ENCODE measurements at regions not wholly inside any gene's neighbourhood (a gene's known extent, or its start where the extent isn't known, plus 50 kb on each side); places are given as distances from the start of the nearest gene placed in this dataset.

DNA sequence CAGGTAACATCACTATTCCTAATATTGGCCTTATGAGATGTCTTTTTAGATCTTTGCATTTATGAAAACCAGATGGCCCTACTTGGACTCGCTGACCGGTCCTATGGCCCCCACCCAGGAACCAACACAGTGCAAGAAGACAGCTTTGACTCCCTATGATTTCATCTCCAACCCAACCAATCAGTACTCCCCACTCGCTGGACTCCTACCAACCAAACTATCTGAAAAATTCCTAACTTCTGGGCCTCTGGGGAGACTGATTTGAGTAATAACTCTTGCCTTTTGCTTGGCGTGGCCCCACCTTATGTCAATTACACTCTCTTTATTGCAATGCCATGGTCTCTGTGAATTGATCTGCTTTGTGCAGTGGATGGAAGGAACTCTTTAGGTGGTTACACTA is 828.9 kb downstream of the CDH11 start:
- no peak overlapping the region for H3K4me3 ChIP-seq (ENCODE audit: low read depth, low read length)
- TF ChIP-seq, protein P1, sequence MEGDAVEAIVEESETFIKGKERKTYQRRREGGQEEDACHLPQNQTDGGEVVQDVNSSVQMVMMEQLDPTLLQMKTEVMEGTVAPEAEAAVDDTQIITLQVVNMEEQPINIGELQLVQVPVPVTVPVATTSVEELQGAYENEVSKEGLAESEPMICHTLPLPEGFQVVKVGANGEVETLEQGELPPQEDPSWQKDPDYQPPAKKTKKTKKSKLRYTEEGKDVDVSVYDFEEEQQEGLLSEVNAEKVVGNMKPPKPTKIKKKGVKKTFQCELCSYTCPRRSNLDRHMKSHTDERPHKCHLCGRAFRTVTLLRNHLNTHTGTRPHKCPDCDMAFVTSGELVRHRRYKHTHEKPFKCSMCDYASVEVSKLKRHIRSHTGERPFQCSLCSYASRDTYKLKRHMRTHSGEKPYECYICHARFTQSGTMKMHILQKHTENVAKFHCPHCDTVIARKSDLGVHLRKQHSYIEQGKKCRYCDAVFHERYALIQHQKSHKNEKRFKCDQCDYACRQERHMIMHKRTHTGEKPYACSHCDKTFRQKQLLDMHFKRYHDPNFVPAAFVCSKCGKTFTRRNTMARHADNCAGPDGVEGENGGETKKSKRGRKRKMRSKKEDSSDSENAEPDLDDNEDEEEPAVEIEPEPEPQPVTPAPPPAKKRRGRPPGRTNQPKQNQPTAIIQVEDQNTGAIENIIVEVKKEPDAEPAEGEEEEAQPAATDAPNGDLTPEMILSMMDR (IDR thresholded peaks at IDR 0.05; ENCODE audit: low read depth, low read length) = no peak
- no peak for DNase-seq
- H3K36me3 ChIP-seq = no peaks in the 10 kb centered on the region
- no peaks in the 10 kb centered on the region for H3K27me3 ChIP-seq
- H3K4me1 ChIP-seq = no peaks in the 10 kb centered on the region
- H3K9me3 ChIP-seq = no peaks in the 10 kb centered on the region

DNA sequence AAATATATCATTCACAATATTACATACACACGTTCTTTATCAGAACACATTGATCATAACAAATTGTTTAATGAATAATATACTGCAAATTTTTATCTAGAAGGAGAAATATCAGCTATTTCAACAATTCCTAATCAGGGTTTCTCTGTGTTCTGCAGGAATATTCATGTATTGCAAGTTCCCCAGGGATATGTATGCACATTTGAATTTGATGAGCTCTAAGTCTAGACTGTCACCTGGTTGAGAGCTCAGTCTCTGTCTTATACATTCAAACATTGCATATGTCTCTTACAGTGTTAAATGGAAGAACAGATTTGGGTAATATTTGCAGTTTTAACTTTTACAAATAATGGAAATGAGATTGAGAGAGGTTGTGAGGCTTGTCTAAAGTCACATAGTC is 829.7 kb downstream of the CDH11 start:
- Histone ChIP-seq H3K36me3 (no peaks in the 10 kb centered on the region), H3K4me3 (ENCODE audit: low read depth, low read length) (no peak overlapping the region), H3K9me3 (no peaks in the 10 kb centered on the region), H3K27me3 (no peaks in the 10 kb centered on the region), H3K4me1 (no peaks in the 10 kb centered on the region)
- DNase-seq = no peak
- TF ChIP-seq, protein P1 (IDR thresholded peaks at IDR 0.05; ENCODE audit: low read depth, low read length) = no peak

DNA sequence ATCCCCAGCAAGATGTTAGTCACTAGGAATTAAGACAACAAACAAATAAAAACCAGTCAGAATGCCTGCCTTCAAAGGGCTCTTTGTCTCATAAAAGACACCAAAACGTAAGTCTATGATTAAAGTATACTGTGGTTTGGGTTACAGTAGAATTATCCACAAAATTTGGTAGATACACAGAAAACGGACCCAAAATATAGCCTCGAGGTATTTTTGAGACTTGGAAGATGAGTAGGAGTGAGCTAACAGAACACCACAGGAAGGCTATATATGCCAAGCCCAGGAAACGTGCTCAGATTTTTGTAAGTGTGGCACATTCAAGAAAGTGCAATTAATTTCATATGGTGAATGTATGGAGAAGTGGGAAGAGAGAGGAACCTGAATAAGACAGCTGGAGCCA is 831.4 kb downstream of the CDH11 start:
- TF ChIP-seq, protein P1 (IDR thresholded peaks at IDR 0.05; ENCODE audit: low read depth, low read length) = no peak
- Histone ChIP-seq H3K4me1 (no peaks in the 10 kb centered on the region), H3K4me3 (ENCODE audit: low read depth, low read length) (no peak overlapping the region), H3K27me3 (no peaks in the 10 kb centered on the region), H3K36me3 (no peaks in the 10 kb centered on the region), H3K9me3 (no peaks in the 10 kb centered on the region)
- no peak for DNase-seq

DNA sequence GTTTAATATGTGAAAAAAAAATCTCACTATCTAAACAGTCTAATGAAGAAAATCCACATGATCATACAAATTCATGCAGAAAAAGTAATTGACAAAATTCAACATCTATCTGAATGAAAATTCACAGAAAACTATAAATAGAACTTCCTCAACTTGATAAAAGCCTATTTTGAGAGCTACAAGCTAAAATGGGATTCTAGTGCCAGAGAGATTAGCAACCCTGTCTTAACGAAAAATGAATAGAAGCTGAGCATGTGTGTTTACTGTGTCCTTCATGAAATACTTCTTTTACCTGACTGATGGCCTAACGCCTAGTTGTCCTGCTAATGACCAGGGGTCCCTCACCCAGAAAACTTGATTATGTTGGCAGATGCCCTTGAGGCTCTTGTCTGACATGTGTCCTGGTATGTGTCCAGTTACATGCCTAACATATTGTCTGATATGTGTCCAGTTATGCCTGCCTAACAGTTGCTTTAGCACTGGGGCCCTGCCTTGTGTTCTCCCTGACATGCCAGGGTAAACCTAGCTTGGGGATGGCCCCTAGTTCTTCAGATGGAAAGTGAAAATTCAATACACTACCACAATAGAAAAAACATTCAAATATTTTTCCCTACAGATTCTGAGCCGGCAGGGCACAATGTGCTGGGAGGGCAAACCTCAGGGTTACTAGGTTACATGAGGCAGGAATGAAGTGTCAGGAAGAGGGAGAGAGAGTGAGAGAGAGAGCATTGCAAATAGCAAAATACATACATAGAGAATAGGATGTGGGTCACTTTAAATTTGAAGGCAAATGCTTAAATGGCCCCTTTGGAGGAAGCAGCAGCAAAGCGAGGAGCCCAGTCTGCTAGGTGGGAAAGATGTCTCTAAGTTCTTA is 834.0 kb downstream of the CDH11 start:
- H3K9me3 ChIP-seq = no peaks in the 10 kb centered on the region
- no peak overlapping the region for H3K4me3 ChIP-seq (ENCODE audit: low read depth, low read length)
- H3K4me1 ChIP-seq = no peaks in the 10 kb centered on the region
- H3K36me3 ChIP-seq = no peaks in the 10 kb centered on the region
- H3K27me3 ChIP-seq = no peaks in the 10 kb centered on the region
- no peak for DNase-seq
- TF ChIP-seq, protein P1 (IDR thresholded peaks at IDR 0.05; ENCODE audit: low read depth, low read length) = no peak

DNA sequence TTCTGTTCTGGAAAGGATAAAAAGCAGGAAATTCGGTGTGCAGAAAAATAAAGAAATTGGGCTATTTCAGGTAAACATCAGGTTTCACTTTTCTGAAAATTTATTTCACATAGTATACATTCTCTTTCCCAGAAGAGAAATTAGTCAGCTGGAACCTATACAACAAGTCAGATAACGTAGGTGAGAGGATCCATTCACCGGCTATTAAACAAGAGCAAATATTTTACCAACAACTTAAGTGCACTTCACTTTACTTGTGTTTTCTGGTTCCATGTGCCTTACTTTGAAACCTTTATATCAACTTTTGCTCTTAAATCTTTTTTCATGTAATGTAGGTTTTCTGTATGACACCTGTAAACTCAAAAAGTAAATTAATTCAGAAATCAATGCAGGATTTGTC is 839.7 kb downstream of the CDH11 start:
- no peaks in the 10 kb centered on the region for H3K36me3 ChIP-seq
- TF ChIP-seq, protein P1 (IDR thresholded peaks at IDR 0.05; ENCODE audit: low read depth, low read length) = no peak
- DNase-seq = no peak
- no peaks in the 10 kb centered on the region for H3K27me3 ChIP-seq
- H3K4me3 ChIP-seq (ENCODE audit: low read depth, low read length) = no peak overlapping the region
- H3K9me3 ChIP-seq = no peaks in the 10 kb centered on the region
- H3K4me1 ChIP-seq = no peaks in the 10 kb centered on the region

DNA sequence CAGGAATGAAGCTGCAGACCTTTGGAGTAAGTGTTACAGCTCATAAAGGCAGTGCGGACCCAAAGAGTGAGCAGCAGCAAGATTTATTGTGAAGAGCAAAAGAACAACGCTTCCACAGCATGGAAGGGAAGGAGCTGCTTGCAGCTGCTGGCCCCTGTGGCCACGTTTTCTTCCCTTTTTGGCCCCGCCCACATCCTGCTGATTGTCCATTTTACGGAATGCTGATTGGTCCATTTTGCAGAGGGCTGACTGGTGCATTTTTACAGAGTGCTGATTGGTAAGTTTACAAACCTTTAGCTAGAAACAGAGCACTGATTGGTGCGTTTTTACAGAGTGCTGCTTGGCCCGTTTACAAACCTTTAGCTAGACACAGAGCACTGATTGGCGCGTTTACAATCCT is 841.5 kb downstream of the CDH11 start:
- H3K9me3 ChIP-seq = no peaks in the 10 kb centered on the region
- peak; percentile 7 for DNase-seq
- H3K36me3 ChIP-seq = no peaks in the 10 kb centered on the region
- no peak overlapping the region for H3K4me3 ChIP-seq (ENCODE audit: low read depth, low read length)
- H3K27me3 ChIP-seq = no peaks in the 10 kb centered on the region
- H3K4me1 ChIP-seq = no peaks in the 10 kb centered on the region
- TF ChIP-seq, protein P1 (IDR thresholded peaks at IDR 0.05; ENCODE audit: low read depth, low read length) = no peak
